H9 (cell line): ENCODE measurements at regions not wholly inside any gene's neighbourhood (a gene's known extent, or its start where the extent isn't known, plus 50 kb on each side); places are given as distances from the start of the nearest gene placed in this dataset.

Experiments used
- DNase-seq: peaks from one replicate; pipeline ENCODE4 v3.0.0-alpha.2; 2017
- H2AFZ ChIP-seq: one replicate; pipeline ENCODE4 v1.6.1; 2013; ENCODE audit warnings: mild to moderate bottlenecking, low read length, control low read depth, moderate library complexity
- H2AK5ac ChIP-seq: 2 replicates; pipeline ENCODE4 v1.6.1; 2013; ENCODE audit warnings: low read length, control low read depth, mixed read lengths; ENCODE audit not compliant: insufficient read length
- H2BK120ac ChIP-seq: one replicate; pipeline ENCODE4 v1.6.1; 2013; ENCODE audit warnings: low read depth, mild to moderate bottlenecking, low read length, control low read depth, inconsistent platforms; ENCODE audit not compliant: poor library complexity, severe bottlenecking
- H2BK12ac ChIP-seq: 2 replicates; pipeline ENCODE4 v1.6.1; 2013; ENCODE audit warnings: low read length, control low read depth, mixed read lengths, low read depth; ENCODE audit not compliant: insufficient read length
- H2BK15ac ChIP-seq: 2 replicates; pipeline ENCODE4 v1.6.1; 2013; ENCODE audit warnings: low read depth, low read length, control low read depth
- H2BK20ac ChIP-seq: one replicate; pipeline ENCODE4 v1.6.1; 2013; ENCODE audit warnings: low read depth, mild to moderate bottlenecking, low read length, control low read depth, inconsistent platforms; ENCODE audit not compliant: poor library complexity, severe bottlenecking
- H2BK5ac ChIP-seq: 2 replicates; pipeline ENCODE4 v1.6.1; 2013; ENCODE audit warnings: low read length, control low read depth, mixed read lengths; ENCODE audit not compliant: insufficient read length
- H3K14ac ChIP-seq: 2 replicates; pipeline ENCODE4 v1.6.1; 2013; ENCODE audit warnings: low read length, control low read depth; ENCODE audit not compliant: insufficient read depth
- H3K18ac ChIP-seq: 2 replicates; pipeline ENCODE4 v1.6.1; 2013; ENCODE audit warnings: low read depth, mild to moderate bottlenecking, mixed read lengths, low read length, control low read depth; ENCODE audit not compliant: insufficient read length
- H3K23ac ChIP-seq: 2 replicates; pipeline ENCODE4 v1.6.1; 2013; ENCODE audit warnings: low read length, control low read depth, mixed read lengths, low read depth; ENCODE audit not compliant: insufficient read length
- H3K23me2 ChIP-seq: 2 replicates; pipeline ENCODE4 v1.6.1; 2013; ENCODE audit warnings: low read depth, mild to moderate bottlenecking, mixed read lengths, low read length, control low read depth; ENCODE audit not compliant: insufficient read length, poor library complexity, severe bottlenecking
- H3K27ac ChIP-seq: 2 replicates; pipeline ENCODE4 v1.5.1; 2013; ENCODE audit warnings: low read length, control low read depth, mixed read lengths, low read depth; ENCODE audit not compliant: insufficient read length
- H3K27me3 ChIP-seq: 2 replicates; pipeline ENCODE4 v1.6.1; 2013; ENCODE audit warnings: low read length, control low read depth, inconsistent platforms; ENCODE audit not compliant: insufficient read depth
- H3K4ac ChIP-seq: 2 replicates; pipeline ENCODE4 v1.6.1; 2013; ENCODE audit warnings: low read depth, mild to moderate bottlenecking, control low read depth, inconsistent platforms, low read length, moderate library complexity
- H3K4me1 ChIP-seq: 2 replicates; pipeline ENCODE4 v1.6.1; 2013; ENCODE audit warnings: low read length, control low read depth, inconsistent platforms; ENCODE audit not compliant: insufficient read depth
- H3K4me2 ChIP-seq: 2 replicates; pipeline ENCODE4 v1.6.1; 2013; ENCODE audit warnings: low read length, control low read depth, mixed read lengths; ENCODE audit not compliant: insufficient read length, insufficient read depth
- H3K56ac ChIP-seq: 2 replicates; pipeline ENCODE4 v1.6.1; 2013; ENCODE audit warnings: low read depth, mild to moderate bottlenecking, mixed read lengths, low read length, control low read depth; ENCODE audit not compliant: insufficient read length
- H3K79me1 ChIP-seq: 2 replicates; pipeline ENCODE4 v1.6.1; 2013; ENCODE audit warnings: low read depth, mild to moderate bottlenecking, moderate library complexity, low read length, control low read depth, inconsistent platforms; ENCODE audit not compliant: insufficient read depth, poor library complexity, severe bottlenecking
- H3K79me2 ChIP-seq: 2 replicates; pipeline ENCODE4 v1.6.1; 2013; ENCODE audit warnings: low read length, control low read depth, inconsistent platforms; ENCODE audit not compliant: insufficient read depth
- H3K9ac ChIP-seq: 2 replicates; pipeline ENCODE4 v1.6.1; 2013; ENCODE audit warnings: low read length, control low read depth, mixed read lengths; ENCODE audit not compliant: insufficient read length; ENCODE audit errors: extremely low read depth
- H3K9me3 ChIP-seq: one replicate; pipeline ENCODE4 v1.6.1; 2013; ENCODE audit warnings: low read depth, low read length, inconsistent platforms; ENCODE audit not compliant: control insufficient read depth
- H3T11ph ChIP-seq: one replicate; pipeline ENCODE4 v1.6.1; 2013; ENCODE audit warnings: mild to moderate bottlenecking, low read length, control low read depth, inconsistent platforms
- H4K20me1 ChIP-seq: one replicate; pipeline ENCODE4 v1.6.1; 2013; ENCODE audit not compliant: control insufficient read depth, insufficient read length, insufficient read depth
- H4K5ac ChIP-seq: 2 replicates; pipeline ENCODE4 v1.6.1; 2013; ENCODE audit warnings: low read depth, mild to moderate bottlenecking, mixed read lengths, low read length, control low read depth; ENCODE audit not compliant: insufficient read length
- H4K8ac ChIP-seq: replicated peaks from 2 replicates; pipeline ENCODE4 v1.6.1; 2013; ENCODE audit warnings: low read length, control low read depth, mixed read lengths, low read depth; ENCODE audit not compliant: insufficient read length
- H4K91ac ChIP-seq: 2 replicates; pipeline ENCODE4 v1.6.1; 2013; ENCODE audit warnings: low read depth, mild to moderate bottlenecking, moderate library complexity, mixed read lengths, low read length, control low read depth; ENCODE audit not compliant: insufficient read length
- H3K27ac Mint-ChIP-seq, 3 experiments: 2 replicates in 2 of 3; 3 replicates in 1 of 3; pipeline ENCODE4 v1.8.0; 2020 to 2021; ENCODE audit warnings: mixed read lengths in 3 of 3, mild to moderate bottlenecking in 1 of 3, moderate library complexity in 1 of 3
- H3K27me3 Mint-ChIP-seq: 2 replicates; pipeline ENCODE4 v1.8.0; 2021; ENCODE audit warnings: low read depth, mild to moderate bottlenecking, moderate library complexity, mixed read lengths
- H3K36me3 Mint-ChIP-seq, 3 experiments: 2 replicates in 2 of 3; 3 replicates in 1 of 3; pipeline ENCODE4 v1.8.0; 2020 to 2021; ENCODE audit warnings: low read depth in 3 of 3, mixed read lengths in 3 of 3; ENCODE audit not compliant: insufficient read depth in 1 of 3
- H3K4me1 Mint-ChIP-seq, 2 experiments: 2 replicates each; pipeline ENCODE4 v1.8.0; 2020; ENCODE audit warnings: mixed read lengths in 2 of 2
- H3K4me3 Mint-ChIP-seq, 2 experiments: 2 replicates in 1 of 2; 3 replicates in 1 of 2; pipeline ENCODE4 v1.8.0; 2020 to 2021; ENCODE audit warnings: mild to moderate bottlenecking in 2 of 2, mixed read lengths in 2 of 2, moderate library complexity in 1 of 2
- H3K9me3 Mint-ChIP-seq, 2 experiments: 2 replicates in 1 of 2; 3 replicates in 1 of 2; pipeline ENCODE4 v1.8.0; 2020; ENCODE audit warnings: mild to moderate bottlenecking in 2 of 2, mixed read lengths in 2 of 2, moderate library complexity in 1 of 2
- WGBS: extraction: QIAGEN DNeasy Blood & Tissue Kit; methylation state at CpG from one replicate; pipeline ENCODE4 v1.1.7; 2013; ENCODE audit warnings: missing lambda C conversion rate, low lambda C conversion rate, mixed read lengths; ENCODE audit not compliant: insufficient read length; ENCODE audit errors: extremely low coverage; 5-methylcytosine and 5-hydroxymethylcytosine counted together
- TF ChIP-seq, protein P1 (sequence below): fragments of 200-600 bp; sonication (generic); conservative IDR thresholded peaks from 3 replicates; pipeline ENCODE4 v1.8.0; 2021; ENCODE audit warnings: antibody characterized with exemption, mild to moderate bottlenecking

DNA sequence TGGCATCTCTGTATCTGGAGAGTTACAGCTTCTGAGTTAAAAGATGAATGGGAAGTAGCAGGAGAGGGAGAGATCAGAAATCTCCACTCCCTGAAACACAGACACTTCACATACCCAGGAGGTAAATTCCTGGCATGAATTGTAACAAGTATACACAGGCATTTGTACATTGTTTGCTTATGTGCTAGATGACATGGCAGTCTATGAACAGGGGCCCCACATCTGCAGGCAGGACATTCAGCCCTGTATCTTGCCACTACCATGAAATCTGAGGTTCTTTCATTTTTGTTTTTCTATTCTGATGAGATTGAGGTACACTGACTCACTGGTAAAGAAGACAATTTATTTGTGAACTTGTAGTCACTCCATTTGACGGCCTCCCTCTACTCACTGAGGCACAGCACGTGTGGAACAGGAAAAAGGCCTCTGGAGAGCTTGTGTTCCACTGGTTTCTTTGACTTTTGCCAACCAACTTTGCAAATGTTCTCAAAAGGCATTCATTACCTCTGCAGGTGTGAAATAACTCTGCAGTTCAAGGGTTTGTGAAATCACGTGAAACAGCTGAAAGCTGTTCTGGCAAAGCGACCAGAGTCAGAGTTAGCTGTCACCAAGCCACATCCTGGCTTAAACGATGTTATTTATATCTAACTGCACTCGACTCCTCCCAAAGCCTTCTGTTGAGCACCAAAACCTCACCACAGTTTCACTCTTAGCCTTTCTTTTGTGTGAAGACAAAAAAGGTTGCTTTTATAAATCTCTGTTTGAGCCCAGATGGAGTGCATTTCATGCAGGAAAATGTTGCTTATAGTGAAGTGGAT, 401.3 kb upstream of the CFAP20DC start:
- Mint-ChIP-seq H3K4me3 (no peak overlapping the region), H3K27ac (no peak overlapping the region)
- WGBS, result no CpG with 5 or more reads among the region's 6 CpGs

More for the DNA sequence above, 401.3 kb upstream of the CFAP20DC start:
- Histone ChIP-seq H3K27ac (no peak overlapping the region), H4K20me1 (no peaks in the 10 kb centered on the region), H2BK20ac (no peak overlapping the region), H3K56ac (no peak overlapping the region), H4K91ac (no peak overlapping the region), H2BK12ac (no peak overlapping the region), H3K79me2 (no peaks in the 10 kb centered on the region), H3K23ac (no peak overlapping the region), H3K23me2 (no peaks in the 10 kb centered on the region), H2AK5ac (no peak overlapping the region), H3K4me1 (no peaks in the 10 kb centered on the region), H3K79me1 (no peaks in the 10 kb centered on the region), H2BK5ac (no peak overlapping the region), H3K4ac (no peak overlapping the region), H3K18ac (no peak overlapping the region), H3K14ac (no peak overlapping the region), H3K9ac (no peak overlapping the region), H4K5ac (no peak overlapping the region), H2BK15ac (no peak overlapping the region), H2BK120ac (no peak overlapping the region), H3K27me3 (no peaks in the 10 kb centered on the region), H2AFZ (no peak overlapping the region), H3T11ph (no peak overlapping the region), H3K4me2 (no peak overlapping the region), H3K9me3 (no peaks in the 10 kb centered on the region), H4K8ac (no peak overlapping the region)
- TF ChIP-seq, protein P1, sequence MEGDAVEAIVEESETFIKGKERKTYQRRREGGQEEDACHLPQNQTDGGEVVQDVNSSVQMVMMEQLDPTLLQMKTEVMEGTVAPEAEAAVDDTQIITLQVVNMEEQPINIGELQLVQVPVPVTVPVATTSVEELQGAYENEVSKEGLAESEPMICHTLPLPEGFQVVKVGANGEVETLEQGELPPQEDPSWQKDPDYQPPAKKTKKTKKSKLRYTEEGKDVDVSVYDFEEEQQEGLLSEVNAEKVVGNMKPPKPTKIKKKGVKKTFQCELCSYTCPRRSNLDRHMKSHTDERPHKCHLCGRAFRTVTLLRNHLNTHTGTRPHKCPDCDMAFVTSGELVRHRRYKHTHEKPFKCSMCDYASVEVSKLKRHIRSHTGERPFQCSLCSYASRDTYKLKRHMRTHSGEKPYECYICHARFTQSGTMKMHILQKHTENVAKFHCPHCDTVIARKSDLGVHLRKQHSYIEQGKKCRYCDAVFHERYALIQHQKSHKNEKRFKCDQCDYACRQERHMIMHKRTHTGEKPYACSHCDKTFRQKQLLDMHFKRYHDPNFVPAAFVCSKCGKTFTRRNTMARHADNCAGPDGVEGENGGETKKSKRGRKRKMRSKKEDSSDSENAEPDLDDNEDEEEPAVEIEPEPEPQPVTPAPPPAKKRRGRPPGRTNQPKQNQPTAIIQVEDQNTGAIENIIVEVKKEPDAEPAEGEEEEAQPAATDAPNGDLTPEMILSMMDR, result no peak
- Mint-ChIP-seq H3K36me3 (no peaks in the 10 kb centered on the region), H3K9me3 (no peaks in the 10 kb centered on the region), H3K27me3 (peaks cover 51% of the 10 kb centered on the region), H3K4me1 (no peaks in the 10 kb centered on the region)
- DNase-seq, result no peak
